GM20000 (cell line): ENCODE measurements at regions not wholly inside any gene's neighbourhood (a gene's known extent, or its start where the extent isn't known, plus 50 kb on each side); places are given as distances from the start of the nearest gene placed in this dataset.

ENCODE experiments used
- DNase-seq: peaks from one replicate; pipeline ENCODE4 v3.0.0; 2012; ENCODE audit warnings: low spot score
- TF ChIP-seq, protein P1 (sequence below): IDR thresholded peaks from 2 replicates; pipeline ENCODE4 v1.5.1; 2012; ENCODE audit warnings: mild to moderate bottlenecking, control low read depth; ENCODE audit errors: extremely low read depth, missing control alignments

DNA sequence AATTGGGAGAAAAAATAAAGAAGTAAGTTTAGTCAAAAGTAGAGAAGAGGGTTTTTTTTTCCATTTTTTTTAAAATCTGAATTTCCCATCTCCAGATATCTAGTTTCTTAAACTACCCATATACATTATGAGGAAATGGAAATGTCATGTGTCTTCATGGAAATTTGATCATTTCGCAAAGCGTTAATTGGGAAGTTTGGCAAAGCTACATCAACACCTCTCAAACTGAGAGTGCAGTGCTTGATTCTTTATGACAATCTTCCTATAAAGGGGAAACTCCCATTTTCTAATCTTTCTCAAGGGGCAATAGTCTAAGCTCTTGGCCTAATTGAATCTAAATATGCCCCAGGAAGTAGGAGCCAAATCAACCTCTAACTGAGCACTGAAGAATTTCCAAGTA, 110.4 kb upstream of the INHBA start:
- DNase-seq, result no peak
- TF ChIP-seq, protein P1, sequence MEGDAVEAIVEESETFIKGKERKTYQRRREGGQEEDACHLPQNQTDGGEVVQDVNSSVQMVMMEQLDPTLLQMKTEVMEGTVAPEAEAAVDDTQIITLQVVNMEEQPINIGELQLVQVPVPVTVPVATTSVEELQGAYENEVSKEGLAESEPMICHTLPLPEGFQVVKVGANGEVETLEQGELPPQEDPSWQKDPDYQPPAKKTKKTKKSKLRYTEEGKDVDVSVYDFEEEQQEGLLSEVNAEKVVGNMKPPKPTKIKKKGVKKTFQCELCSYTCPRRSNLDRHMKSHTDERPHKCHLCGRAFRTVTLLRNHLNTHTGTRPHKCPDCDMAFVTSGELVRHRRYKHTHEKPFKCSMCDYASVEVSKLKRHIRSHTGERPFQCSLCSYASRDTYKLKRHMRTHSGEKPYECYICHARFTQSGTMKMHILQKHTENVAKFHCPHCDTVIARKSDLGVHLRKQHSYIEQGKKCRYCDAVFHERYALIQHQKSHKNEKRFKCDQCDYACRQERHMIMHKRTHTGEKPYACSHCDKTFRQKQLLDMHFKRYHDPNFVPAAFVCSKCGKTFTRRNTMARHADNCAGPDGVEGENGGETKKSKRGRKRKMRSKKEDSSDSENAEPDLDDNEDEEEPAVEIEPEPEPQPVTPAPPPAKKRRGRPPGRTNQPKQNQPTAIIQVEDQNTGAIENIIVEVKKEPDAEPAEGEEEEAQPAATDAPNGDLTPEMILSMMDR, result no peak

DNA sequence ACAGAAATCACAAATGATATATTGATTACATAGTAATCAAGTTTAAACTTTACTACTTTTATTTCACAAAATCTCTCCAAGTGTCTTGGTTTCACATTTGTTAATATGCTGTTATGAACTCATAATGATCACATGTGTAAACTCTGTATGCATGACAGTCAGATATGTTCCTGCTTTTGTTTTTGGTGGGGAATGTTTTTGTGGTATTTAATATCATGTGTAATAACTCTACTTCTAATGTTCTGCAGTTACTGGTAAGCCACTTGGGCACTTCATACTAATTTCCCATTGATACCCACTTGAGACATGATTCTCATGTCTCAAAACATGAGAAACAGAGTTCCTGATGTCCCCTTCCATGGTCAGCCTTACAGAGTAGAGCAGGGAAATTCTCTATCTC, 109.1 kb upstream of the INHBA start:
- DNase-seq, result no peak
- TF ChIP-seq, protein P1, result no peak

DNA sequence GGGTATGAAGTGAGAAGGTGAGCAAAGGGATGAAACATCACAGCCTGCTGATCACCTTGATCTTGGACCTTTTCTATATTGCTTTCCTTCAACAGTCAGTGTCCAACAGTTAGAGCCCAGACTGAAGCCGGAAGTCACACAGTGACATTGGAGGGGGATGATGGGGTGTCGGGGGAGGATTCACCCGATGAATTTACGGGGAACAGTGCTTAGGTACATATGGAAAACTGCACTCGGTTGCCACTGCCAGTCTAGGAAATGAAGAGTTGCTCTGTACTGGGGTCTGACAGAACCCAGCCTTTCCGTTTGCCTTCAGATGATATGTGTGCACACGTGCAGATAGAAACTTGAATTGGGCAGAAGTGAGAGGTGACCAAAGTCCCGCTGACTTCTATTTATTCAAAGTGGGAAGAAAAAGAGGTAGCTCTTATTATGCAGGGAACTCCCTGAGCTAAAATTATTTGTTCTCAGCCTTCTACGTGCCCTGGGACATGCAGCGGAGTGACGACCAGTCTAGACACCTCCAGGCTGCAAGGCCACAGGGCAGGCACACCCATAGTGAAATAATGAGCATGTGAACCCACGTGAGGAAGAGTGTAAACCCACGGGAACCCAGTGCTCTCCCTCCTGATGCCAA, 107.2 kb upstream of the INHBA start:
- TF ChIP-seq, protein P1, result no peak
- DNase-seq, result peak; percentile 52

DNA sequence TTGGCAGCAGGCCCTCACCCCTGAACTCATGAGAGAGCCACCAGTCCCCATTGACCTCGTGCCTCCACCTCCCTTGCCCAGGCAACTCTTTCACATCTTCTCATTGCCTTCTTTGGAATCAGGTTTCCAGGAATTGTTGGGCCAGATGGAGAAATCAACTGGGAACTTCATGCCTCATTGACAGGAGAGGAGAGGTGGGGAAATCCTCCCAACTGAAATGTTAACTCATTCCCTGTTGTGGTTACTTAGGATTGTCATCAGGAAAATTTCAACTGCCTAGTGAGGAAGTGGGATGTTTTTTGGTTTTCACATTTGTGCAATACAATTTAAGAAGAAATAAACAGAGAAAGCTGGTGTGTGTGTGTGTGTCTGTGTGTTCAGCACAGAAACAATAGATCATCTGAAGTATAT, 106.6 kb upstream of the INHBA start:
- TF ChIP-seq, protein P1, result no peak
- no peak for DNase-seq

DNA sequence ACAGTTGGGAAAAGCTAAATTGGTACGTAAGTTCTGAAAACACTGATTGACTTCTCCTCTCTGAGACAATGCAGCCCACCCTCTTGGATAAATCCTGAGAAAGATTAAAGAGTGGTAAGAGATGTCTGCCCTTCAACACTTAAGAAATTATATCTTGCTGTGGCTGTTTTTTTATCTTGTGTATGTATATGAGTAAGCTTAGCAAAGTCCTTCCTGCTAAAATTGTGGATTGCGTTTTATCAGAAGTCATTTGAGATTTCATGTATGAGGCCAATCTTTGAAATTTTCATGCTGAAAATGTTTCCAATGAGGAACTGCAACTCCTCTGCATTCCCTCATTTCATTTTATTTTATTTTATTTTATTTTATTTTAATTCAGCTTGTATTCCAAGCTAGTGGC, 106.2 kb upstream of the INHBA start:
- no peak for DNase-seq
- TF ChIP-seq, protein P1, result no peak

DNA sequence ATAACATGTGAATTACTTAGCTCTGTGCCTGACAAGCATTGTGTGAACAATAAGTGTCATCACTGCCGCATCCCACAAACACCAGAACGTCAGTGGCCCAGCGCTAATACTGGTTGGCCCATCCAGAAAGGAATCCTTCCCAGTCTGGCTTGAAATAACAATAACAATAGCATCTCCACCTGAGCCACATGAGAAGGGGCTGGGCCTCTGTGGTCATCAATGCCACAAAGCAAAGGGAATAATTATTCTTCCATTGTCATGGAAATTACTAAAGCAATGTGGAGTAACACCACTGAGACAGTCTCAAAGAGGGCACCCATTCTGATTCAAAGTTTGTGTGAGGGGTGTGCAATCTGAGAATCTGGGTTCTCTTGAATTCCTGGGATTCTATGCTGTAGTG, 105.7 kb upstream of the INHBA start:
- DNase-seq, result no peak
- TF ChIP-seq, protein P1, result no peak

DNA sequence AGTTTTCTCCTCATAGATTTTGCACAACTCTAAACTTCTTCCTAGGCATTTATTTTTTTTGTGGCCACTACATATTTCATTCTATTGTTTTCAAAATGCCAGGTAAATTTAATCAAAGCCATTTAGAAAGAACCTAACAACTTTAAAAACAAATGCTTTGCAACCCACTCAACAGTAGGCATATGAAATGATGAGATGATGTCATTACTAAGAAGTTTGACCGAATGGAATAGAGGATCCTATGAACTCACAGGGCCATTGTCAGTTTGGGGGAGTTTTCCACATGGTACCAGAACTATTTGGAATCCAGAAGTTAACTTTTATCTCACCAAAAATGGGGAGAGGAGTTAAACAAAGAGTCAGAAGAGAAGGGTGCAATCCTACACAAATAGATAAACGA, 100.7 kb upstream of the INHBA start:
- no peak for DNase-seq
- TF ChIP-seq, protein P1, result no peak
